Esophagus squamous epithelium (tissue), 4 donors: ENCODE measurements at regions not wholly inside any gene's neighbourhood (a gene's known extent, or its start where the extent isn't known, plus 50 kb on each side); places are given as distances from the start of the nearest gene placed in this dataset.

Experiments
- POLR2A ChIP-seq, 4 donors: fragments of 450-650 bp; IDR thresholded peaks; one replicate each; pipeline ENCODE4 v1.6.1; 2017; ENCODE audit warnings: antibody characterized with exemption in 4 of 4, mild to moderate bottlenecking in 4 of 4, moderate library complexity in 3 of 4
- TF ChIP-seq, protein P1 (sequence below), 6 experiments: fragments of 450-650 bp in 4 of 6; fragments of 200-600 bp in 2 of 6; sonication (generic) in 2 of 6; IDR thresholded peaks; one replicate each; pipeline ENCODE4 v1.5.1; 2016 to 2019; ENCODE audit warnings: antibody characterized with exemption in 6 of 6, mild to moderate bottlenecking in 4 of 6, moderate library complexity in 4 of 6

DNA sequence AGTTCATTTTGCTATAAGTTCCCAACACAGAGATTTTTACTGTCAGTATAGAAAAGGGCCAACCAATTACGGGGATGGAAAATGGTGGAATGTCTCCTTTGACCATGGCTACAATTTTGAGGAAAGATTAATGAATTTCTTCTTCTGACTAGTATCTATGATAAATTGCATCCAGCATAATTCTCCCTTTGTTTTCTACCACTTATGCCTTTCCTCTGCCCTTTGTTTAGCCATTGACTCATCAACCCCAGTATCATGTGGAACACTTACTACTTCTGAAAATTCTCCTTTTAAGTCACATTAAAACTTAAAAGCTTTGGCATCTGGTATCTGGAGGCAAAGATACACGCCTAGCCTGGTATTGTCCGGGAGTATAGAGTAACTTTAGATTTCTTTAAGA is 92.9 kb upstream of the CADPS start:
- TF ChIP-seq, protein P1, sequence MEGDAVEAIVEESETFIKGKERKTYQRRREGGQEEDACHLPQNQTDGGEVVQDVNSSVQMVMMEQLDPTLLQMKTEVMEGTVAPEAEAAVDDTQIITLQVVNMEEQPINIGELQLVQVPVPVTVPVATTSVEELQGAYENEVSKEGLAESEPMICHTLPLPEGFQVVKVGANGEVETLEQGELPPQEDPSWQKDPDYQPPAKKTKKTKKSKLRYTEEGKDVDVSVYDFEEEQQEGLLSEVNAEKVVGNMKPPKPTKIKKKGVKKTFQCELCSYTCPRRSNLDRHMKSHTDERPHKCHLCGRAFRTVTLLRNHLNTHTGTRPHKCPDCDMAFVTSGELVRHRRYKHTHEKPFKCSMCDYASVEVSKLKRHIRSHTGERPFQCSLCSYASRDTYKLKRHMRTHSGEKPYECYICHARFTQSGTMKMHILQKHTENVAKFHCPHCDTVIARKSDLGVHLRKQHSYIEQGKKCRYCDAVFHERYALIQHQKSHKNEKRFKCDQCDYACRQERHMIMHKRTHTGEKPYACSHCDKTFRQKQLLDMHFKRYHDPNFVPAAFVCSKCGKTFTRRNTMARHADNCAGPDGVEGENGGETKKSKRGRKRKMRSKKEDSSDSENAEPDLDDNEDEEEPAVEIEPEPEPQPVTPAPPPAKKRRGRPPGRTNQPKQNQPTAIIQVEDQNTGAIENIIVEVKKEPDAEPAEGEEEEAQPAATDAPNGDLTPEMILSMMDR (IDR thresholded peaks at IDR 0.05), result no peak
- no peak for TF ChIP-seq POLR2A (IDR thresholded peaks at IDR 0.05)
